ENCODE measurements at regions not wholly inside any gene's neighbourhood (a gene's known extent, or its start where the extent isn't known, plus 50 kb on each side); places are given as distances from the start of the nearest gene placed in this dataset.
"Not testable (repeated sequence)": the region's sequence is repeated elsewhere in the genome, so short reads cannot be mapped to it uniquely, and the experiment has no call there.

DNA sequence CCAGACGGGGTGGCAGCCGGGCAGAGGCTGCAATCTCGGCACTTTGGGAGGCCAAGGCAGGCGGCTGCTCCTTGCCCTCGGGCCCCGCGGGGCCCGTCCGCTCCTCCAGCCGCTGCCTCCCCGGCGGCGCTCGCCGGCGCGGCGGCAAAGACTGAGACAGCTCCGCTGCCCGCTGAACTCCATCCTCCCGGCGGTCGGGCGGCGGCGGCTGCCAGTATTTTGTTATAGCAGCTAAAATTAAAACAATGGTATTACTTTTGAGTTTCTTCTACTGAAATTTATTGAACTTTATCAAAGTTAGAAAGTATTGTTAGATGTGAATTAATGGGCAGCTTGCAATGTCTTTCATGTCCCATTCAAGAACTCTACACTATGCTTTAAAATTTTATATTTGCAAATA is 243.7 kb upstream of the CBLB start:
- not testable (repeated sequence) for TF ChIP-seq ZBTB33 (IDR thresholded peaks at IDR 0.05; ENCODE audit: borderline replicate concordance, low read depth); CTCF (IDR thresholded peaks at IDR 0.05); TAF1 (IDR thresholded peaks at IDR 0.05; ENCODE audit: borderline replicate concordance, low read depth, low read length); EZH2phosphoT487 (IDR thresholded peaks at IDR 0.05; ENCODE audit: borderline replicate concordance, low read depth); JUND (IDR thresholded peaks at IDR 0.05); REST (IDR thresholded peaks at IDR 0.05; ENCODE audit: low read depth, low read length); TEAD4 (IDR thresholded peaks at IDR 0.05; ENCODE audit: borderline replicate concordance, insufficient read depth); SMC3 (IDR thresholded peaks at IDR 0.05; ENCODE audit: low read depth, low read length); RCOR1 (IDR thresholded peaks at IDR 0.05; ENCODE audit: low read length); SIN3A (IDR thresholded peaks at IDR 0.05; ENCODE audit: borderline replicate concordance, low read depth, low read length)

Data from SK-N-SH (cell line).